IMR-90 (cell line): ENCODE measurements at regions not wholly inside any gene's neighbourhood (a gene's known extent, or its start where the extent isn't known, plus 50 kb on each side); places are given as distances from the start of the nearest gene placed in this dataset.

Experiments
- ATAC-seq: fragments of 200-7000 bp; cut with Tn5 transposase; 2 replicates; pipeline ENCODE4 v1.9.1; 2020; ENCODE audit warnings: low read depth, mild to moderate bottlenecking, moderate library complexity
- BruUV-seq: library from RNA; stranded (reverse); fragments of 400-500 nt; replicated peaks from 2 replicates; lab custom pipeline; 2021; lab: Mats Ljungman, UMichigan
- CTCF ChIA-PET: fragments of 300-600 bp; formaldehyde crosslinking; extraction: SDS; loops from one replicate; lab custom pipeline; 2021; ENCODE audit warnings: antibody characterized with exemption; lab: Yijun Ruan, JAX
- POLR2A ChIA-PET: fragments of 300-600 bp; sonication (Branson Sonifier 250); formaldehyde crosslinking; loops from one replicate; lab custom pipeline; 2022; ENCODE audit warnings: antibody characterized with exemption; ENCODE audit not compliant: unreplicated experiment; lab: Charles Lee
- DNase-seq: peaks from one replicate; pipeline ENCODE4 v3.0.0; 2013
- H2AFZ ChIP-seq: replicated peaks from 2 replicates; pipeline ENCODE3; 2013; ENCODE audit warnings: low read length, mild to moderate bottlenecking; ENCODE audit not compliant: poor library complexity
- H2AK5ac ChIP-seq: 2 replicates; pipeline ENCODE4 v1.6.1; 2013; ENCODE audit warnings: low read depth, low read length, inconsistent platforms
- H2AK9ac ChIP-seq: replicated peaks from 2 replicates; pipeline ENCODE3; 2013; ENCODE audit warnings: mild to moderate bottlenecking, low read depth, low read length, moderate library complexity; ENCODE audit not compliant: poor library complexity
- H2BK120ac ChIP-seq: 2 replicates; pipeline ENCODE4 v1.6.1; 2013; ENCODE audit warnings: low read depth, low read length, inconsistent platforms
- H2BK15ac ChIP-seq: 3 replicates; pipeline ENCODE4 v1.6.1; 2013; ENCODE audit warnings: low read depth, low read length, inconsistent platforms
- H2BK20ac ChIP-seq: 2 replicates; pipeline ENCODE4 v1.6.1; 2013; ENCODE audit warnings: low read depth, mild to moderate bottlenecking, inconsistent platforms, low read length, moderate library complexity
- H2BK5ac ChIP-seq: 2 replicates; pipeline ENCODE4 v1.6.1; 2013; ENCODE audit warnings: mild to moderate bottlenecking, low read depth, low read length, inconsistent platforms; ENCODE audit not compliant: poor library complexity, severe bottlenecking
- H3K14ac ChIP-seq: replicated peaks from 2 replicates; pipeline ENCODE4 v1.6.1; 2013; ENCODE audit warnings: low read depth, low read length, inconsistent platforms
- H3K18ac ChIP-seq: 2 replicates; pipeline ENCODE4 v1.6.1; 2013; ENCODE audit warnings: low read depth, low read length, control low read depth
- H3K23ac ChIP-seq: 2 replicates; pipeline ENCODE4 v1.6.1; 2013; ENCODE audit warnings: low read depth, low read length, inconsistent platforms
- H3K27ac ChIP-seq: 2 replicates; pipeline ENCODE4 v1.5.1; 2013; ENCODE audit warnings: mild to moderate bottlenecking, control low read depth, low read length; ENCODE audit not compliant: insufficient read depth
- H3K27me3 ChIP-seq: 2 replicates; pipeline ENCODE4 v1.6.1; 2013; ENCODE audit warnings: low read length; ENCODE audit not compliant: control insufficient read depth, insufficient read depth
- H3K36me3 ChIP-seq: 2 replicates; pipeline ENCODE4 v1.6.1; 2013; ENCODE audit warnings: low read length, mixed read lengths; ENCODE audit not compliant: control insufficient read depth, insufficient read depth
- H3K4ac ChIP-seq: 2 replicates; pipeline ENCODE4 v1.6.1; 2013; ENCODE audit warnings: low read depth, low read length, inconsistent platforms
- H3K4me1 ChIP-seq: 2 replicates; pipeline ENCODE4 v1.6.1; 2013; ENCODE audit warnings: low read length, mixed read lengths; ENCODE audit not compliant: control insufficient read depth, insufficient read depth
- H3K4me2 ChIP-seq: 2 replicates; pipeline ENCODE4 v1.6.1; 2013; ENCODE audit warnings: low read depth, mild to moderate bottlenecking, control low read depth, low read length, moderate library complexity
- H3K4me3 ChIP-seq: 2 replicates; pipeline ENCODE4 v1.5.1; 2013; ENCODE audit warnings: low read depth, mild to moderate bottlenecking, control low read depth, low read length, moderate library complexity; ENCODE audit not compliant: insufficient read depth
- H3K56ac ChIP-seq: 2 replicates; pipeline ENCODE4 v1.6.1; 2013; ENCODE audit warnings: low read length, inconsistent platforms; ENCODE audit not compliant: insufficient read depth; ENCODE audit errors: extremely low read depth
- H3K79me1 ChIP-seq, 2 experiments: 2 replicates each; pipeline ENCODE4 v1.6.1; 2013; ENCODE audit warnings: low read length in 2 of 2, inconsistent platforms in 1 of 2, low read depth in 1 of 2
- H3K9ac ChIP-seq: 2 replicates; pipeline ENCODE4 v1.6.1; 2013; ENCODE audit warnings: low read depth, low read length, control low read depth
- H3K9me1 ChIP-seq: 2 replicates; pipeline ENCODE4 v1.6.1; 2013; ENCODE audit warnings: low read length, inconsistent platforms; ENCODE audit not compliant: insufficient read depth
- H3K9me3 ChIP-seq: 2 replicates; pipeline ENCODE4 v1.6.1; 2013; ENCODE audit warnings: low read length; ENCODE audit not compliant: control insufficient read depth, insufficient read depth
- H4K20me1 ChIP-seq: 2 replicates; pipeline ENCODE4 v1.6.1; 2013; ENCODE audit warnings: low read length, inconsistent platforms; ENCODE audit not compliant: insufficient read depth
- H4K5ac ChIP-seq: 2 replicates; pipeline ENCODE4 v1.6.1; 2013; ENCODE audit warnings: mild to moderate bottlenecking, low read depth, low read length, control low read depth
- H4K8ac ChIP-seq, 2 experiments: 2 replicates each; pipeline ENCODE4 v1.6.1; 2013; ENCODE audit warnings: low read depth in 2 of 2, low read length in 2 of 2, control low read depth in 1 of 2, inconsistent platforms in 1 of 2
- H4K91ac ChIP-seq: 2 replicates; pipeline ENCODE4 v1.6.1; 2013; ENCODE audit warnings: low read depth, low read length, inconsistent platforms; ENCODE audit not compliant: insufficient read depth
- BHLHE40 ChIP-seq: fragments of 150-350 bp; IDR thresholded peaks from 2 replicates; pipeline ENCODE4 v1.6.1; 2016; ENCODE audit warnings: mild to moderate bottlenecking, low read depth, low read length
- CEBPB ChIP-seq: IDR thresholded peaks from 2 replicates; pipeline ENCODE4 v1.6.1; 2012; ENCODE audit warnings: low read depth, low read length, improper control_type of control experiment
- MXI1 ChIP-seq: IDR thresholded peaks from 2 replicates; pipeline ENCODE4 v1.6.1; 2012; ENCODE audit warnings: low read depth, mild to moderate bottlenecking, low read length, moderate library complexity, borderline replicate concordance
- RAD21 ChIP-seq: IDR thresholded peaks from 2 replicates; pipeline ENCODE4 v1.6.1; 2012; ENCODE audit warnings: low read length, improper control_type of control experiment
- RFX5 ChIP-seq: IDR thresholded peaks from 2 replicates; pipeline ENCODE4 v1.8.0; 2012; ENCODE audit warnings: low read depth, mild to moderate bottlenecking, low read length, moderate library complexity
- SMC3 ChIP-seq: fragments of 150-350 bp; IDR thresholded peaks from 2 replicates; pipeline ENCODE4 v1.6.1; 2016; ENCODE audit warnings: low read depth, mild to moderate bottlenecking, antibody characterized with exemption, low read length, moderate library complexity
- WGBS, 2 experiments: methylation state at CpG; one replicate each; pipeline versions ENCODE4 v1.1.5 to v1.1.7; 2013; ENCODE audit warnings: missing lambda C conversion rate in 2 of 2; ENCODE audit not compliant: insufficient read length in 1 of 2; ENCODE audit errors: extremely low coverage in 2 of 2; 5-methylcytosine and 5-hydroxymethylcytosine counted together
- dilution Hi-C: fragments of 300-500 bp; cut with HindIII; formaldehyde crosslinking; loops from one replicate; pipeline ENCODE4 v1.14.3; 2018; ENCODE audit warnings: low sequenced_read_pairs; ENCODE audit not compliant: unreplicated experiment
- in situ Hi-C: fragments of 300-500 bp; cut with MboI; formaldehyde crosslinking; loops from 3 replicates; pipeline ENCODE4 v1.14.3; 2019; ENCODE audit warnings: low sequenced_read_pairs, inconsistent platforms, mixed read lengths
- intact Hi-C: fragments of 100-400 bp; cut with micrococcal nuclease; formaldehyde crosslinking; loops from 2 replicates; pipeline ENCODE4 v1.10.0; 2022
- TF ChIP-seq, protein P1 (sequence below): fragments of 150-350 bp; IDR thresholded peaks from 2 replicates; pipeline ENCODE4 v1.6.1; 2016; ENCODE audit warnings: low read depth, mild to moderate bottlenecking, low read length, moderate library complexity, borderline replicate concordance
- TF ChIP-seq, protein P2 (sequence below): conservative IDR thresholded peaks from 2 replicates; pipeline ENCODE4 v1.5.1; 2012; ENCODE audit warnings: mild to moderate bottlenecking, low read depth, low read length, improper control_type of control experiment

DNA sequence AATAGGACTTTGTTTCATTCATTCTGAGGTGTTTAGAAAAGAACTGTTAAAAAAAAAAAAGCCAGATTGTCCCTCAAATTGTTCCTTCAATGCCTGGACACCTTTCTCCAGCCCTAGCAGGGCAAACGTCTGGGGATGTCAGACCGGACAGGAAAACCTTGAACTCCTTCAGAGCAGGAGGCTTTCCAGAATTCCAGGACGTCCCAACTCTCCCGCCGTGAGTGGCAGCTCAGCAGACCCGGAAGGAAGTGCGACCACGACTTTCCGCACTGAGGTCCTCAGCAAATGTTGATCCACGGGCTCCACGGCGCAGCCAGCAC lies 139.1 kb downstream of the DLL1 start:
- ChIA-PET CTCF (interaction anchor here (0.7 kb wide), 1 partner anchor 197 kb away, joined by 3 read pairs; no protein-coding TSS in a partner anchor), POLR2A (no interaction called here)
- dilution Hi-C loops: no loop called here
- DNase-seq (no peak), ATAC-seq (no peak)
- Histone ChIP-seq H2AK9ac (no peak overlapping the region), H2AK5ac (no peak overlapping the region), H3K9me3 (peaks cover 30% of the 10 kb centered on the region), H2AFZ (no peak overlapping the region), H3K79me1 (no peaks in the 10 kb centered on the region), H3K27ac (no peak overlapping the region), H3K14ac (no peak overlapping the region), H3K9me1 (no peaks in the 10 kb centered on the region), H3K4me1 (no peaks in the 10 kb centered on the region), H3K36me3 (no peaks in the 10 kb centered on the region), H4K5ac (no peak overlapping the region), H3K4me2 (no peak overlapping the region), H3K4ac (no peak overlapping the region), H2BK5ac (no peak overlapping the region), H3K4me3 (no peak overlapping the region), H3K18ac (no peak overlapping the region), H4K91ac (no peak overlapping the region), H3K23ac (no peak overlapping the region), H2BK120ac (no peak overlapping the region), H3K9ac (no peak overlapping the region), H3K56ac (no peak overlapping the region), H2BK15ac (no peak overlapping the region), H4K20me1 (no peaks in the 10 kb centered on the region), H4K8ac (no peak overlapping the region), H2BK20ac (no peak overlapping the region), H3K27me3 (no peaks in the 10 kb centered on the region)
- 72% methylated on average over 12 of the region's 12 CpGs; no CpG with 5 or more reads in 1 of the 2 experiments for WGBS, 2 experiments
- intact Hi-C loops: no loop called here
- BruUV-seq: no TSS peak
- in situ Hi-C loops: no loop called here
- TF ChIP-seq, protein P1, sequence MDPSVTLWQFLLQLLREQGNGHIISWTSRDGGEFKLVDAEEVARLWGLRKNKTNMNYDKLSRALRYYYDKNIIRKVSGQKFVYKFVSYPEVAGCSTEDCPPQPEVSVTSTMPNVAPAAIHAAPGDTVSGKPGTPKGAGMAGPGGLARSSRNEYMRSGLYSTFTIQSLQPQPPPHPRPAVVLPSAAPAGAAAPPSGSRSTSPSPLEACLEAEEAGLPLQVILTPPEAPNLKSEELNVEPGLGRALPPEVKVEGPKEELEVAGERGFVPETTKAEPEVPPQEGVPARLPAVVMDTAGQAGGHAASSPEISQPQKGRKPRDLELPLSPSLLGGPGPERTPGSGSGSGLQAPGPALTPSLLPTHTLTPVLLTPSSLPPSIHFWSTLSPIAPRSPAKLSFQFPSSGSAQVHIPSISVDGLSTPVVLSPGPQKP: no peak
- TF ChIP-seq SMC3 (no peak), BHLHE40 (no peak), RFX5 (no peak), CEBPB (no peak), MXI1 (no peak), RAD21 (no peak)
- TF ChIP-seq, protein P2, sequence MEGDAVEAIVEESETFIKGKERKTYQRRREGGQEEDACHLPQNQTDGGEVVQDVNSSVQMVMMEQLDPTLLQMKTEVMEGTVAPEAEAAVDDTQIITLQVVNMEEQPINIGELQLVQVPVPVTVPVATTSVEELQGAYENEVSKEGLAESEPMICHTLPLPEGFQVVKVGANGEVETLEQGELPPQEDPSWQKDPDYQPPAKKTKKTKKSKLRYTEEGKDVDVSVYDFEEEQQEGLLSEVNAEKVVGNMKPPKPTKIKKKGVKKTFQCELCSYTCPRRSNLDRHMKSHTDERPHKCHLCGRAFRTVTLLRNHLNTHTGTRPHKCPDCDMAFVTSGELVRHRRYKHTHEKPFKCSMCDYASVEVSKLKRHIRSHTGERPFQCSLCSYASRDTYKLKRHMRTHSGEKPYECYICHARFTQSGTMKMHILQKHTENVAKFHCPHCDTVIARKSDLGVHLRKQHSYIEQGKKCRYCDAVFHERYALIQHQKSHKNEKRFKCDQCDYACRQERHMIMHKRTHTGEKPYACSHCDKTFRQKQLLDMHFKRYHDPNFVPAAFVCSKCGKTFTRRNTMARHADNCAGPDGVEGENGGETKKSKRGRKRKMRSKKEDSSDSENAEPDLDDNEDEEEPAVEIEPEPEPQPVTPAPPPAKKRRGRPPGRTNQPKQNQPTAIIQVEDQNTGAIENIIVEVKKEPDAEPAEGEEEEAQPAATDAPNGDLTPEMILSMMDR: no peak
